ENCODE measurements at regions not wholly inside any gene's neighbourhood (a gene's known extent, or its start where the extent isn't known, plus 50 kb on each side); places are given as distances from the start of the nearest gene placed in this dataset.

- no peak for DNase-seq
Measured at GRCh38 chr7:140239653-140239935, 62.8 kb upstream of the KDM7A start.

GRCh38 chr7:140238778-140239652 lies 62.2 kb upstream of the KDM7A start:
- DNase-seq, result no peak

GRCh38 chr7:140237390-140237789 lies 60.6 kb upstream of the KDM7A start:
- no peak for DNase-seq

GRCh38 chr7:140236626-140237025 lies 59.8 kb upstream of the KDM7A start:
- no peak for DNase-seq

GRCh38 chr7:140235114-140235513 lies 58.3 kb upstream of the KDM7A start:
- peak; percentile 73 for DNase-seq

GRCh38 chr7:140232957-140233917 lies 56.5 kb upstream of the KDM7A start:
- DNase-seq, result no peak

- DNase-seq, result no peak
Measured at GRCh38 chr7:140231771-140232491, 55.1 kb upstream of the KDM7A start.

- DNase-seq, result peak; percentile 25
Measured at GRCh38 chr7:140230861-140231770, 54.3 kb upstream of the KDM7A start.

GRCh38 chr7:140230516-140230860 lies 53.7 kb upstream of the KDM7A start:
- no peak for DNase-seq

- no peak for DNase-seq
Measured at GRCh38 chr7:140229591-140230515, 53.1 kb upstream of the KDM7A start.

- no peak for DNase-seq
Measured at GRCh38 chr7:140229101-140229525, 52.3 kb upstream of the KDM7A start.

Data from hematopoietic multipotent progenitor cell treated with erythropoietin and hydrocortisone succinate and interleukin-3 and kit ligand, for 8 days (in vitro differentiated cells).